ENCODE measurements at regions not wholly inside any gene's neighbourhood (a gene's known extent, or its start where the extent isn't known, plus 50 kb on each side); places are given as distances from the start of the nearest gene placed in this dataset.

DNA sequence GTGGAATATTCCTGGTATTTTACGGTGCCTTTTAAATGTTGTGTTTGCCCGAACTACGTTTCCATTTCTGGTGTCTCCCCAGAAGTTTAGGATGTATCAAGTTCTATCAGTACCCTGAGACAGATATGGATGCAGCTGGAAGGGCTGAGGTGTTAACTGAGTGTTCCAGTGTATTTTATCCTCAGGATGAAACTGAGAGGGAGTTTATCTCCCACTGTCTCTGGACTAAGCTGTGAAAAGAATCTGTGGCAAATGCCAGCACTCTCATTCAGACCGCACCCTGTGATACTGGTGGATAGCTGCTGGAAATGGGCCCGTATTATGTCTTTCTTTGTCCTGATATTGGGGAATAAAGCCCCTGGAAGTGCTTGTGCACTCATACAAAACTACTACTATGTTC is 887.2 kb upstream of the TYRP1 start:
- DNase-seq (ENCODE audit: low spot score), result no peak
- CTCF ChIA-PET, result no interaction called here
- Histone ChIP-seq H3K9me3 (ENCODE audit: low read depth, low read length, poor library complexity, severe bottlenecking) (peaks cover 3% of the 10 kb centered on the region), H3K36me3 (ENCODE audit: insufficient read depth, low read length, poor library complexity, severe bottlenecking) (no peaks in the 10 kb centered on the region), H3K4me3 (ENCODE audit: low read depth, low read length, poor library complexity, severe bottlenecking) (no peak overlapping the region), H3K4me1 (ENCODE audit: insufficient read depth, low read length, poor library complexity, severe bottlenecking) (no peaks in the 10 kb centered on the region), H3K27ac (ENCODE audit: low read depth, low read length, poor library complexity, severe bottlenecking) (no peak overlapping the region), H3K27me3 (replicated peaks; ENCODE audit: insufficient read depth, low read depth, low read length, poor library complexity) (no peaks in the 10 kb centered on the region)
- intact Hi-C loops (cut with micrococcal nuclease; ENCODE audit: unreplicated experiment), result no loop called here
- TF ChIP-seq EZH2 (IDR thresholded peaks at IDR 0.05; ENCODE audit: borderline replicate concordance, low read depth, low read length, poor library complexity, severe bottlenecking), result no peak
- TF ChIP-seq, protein P1, sequence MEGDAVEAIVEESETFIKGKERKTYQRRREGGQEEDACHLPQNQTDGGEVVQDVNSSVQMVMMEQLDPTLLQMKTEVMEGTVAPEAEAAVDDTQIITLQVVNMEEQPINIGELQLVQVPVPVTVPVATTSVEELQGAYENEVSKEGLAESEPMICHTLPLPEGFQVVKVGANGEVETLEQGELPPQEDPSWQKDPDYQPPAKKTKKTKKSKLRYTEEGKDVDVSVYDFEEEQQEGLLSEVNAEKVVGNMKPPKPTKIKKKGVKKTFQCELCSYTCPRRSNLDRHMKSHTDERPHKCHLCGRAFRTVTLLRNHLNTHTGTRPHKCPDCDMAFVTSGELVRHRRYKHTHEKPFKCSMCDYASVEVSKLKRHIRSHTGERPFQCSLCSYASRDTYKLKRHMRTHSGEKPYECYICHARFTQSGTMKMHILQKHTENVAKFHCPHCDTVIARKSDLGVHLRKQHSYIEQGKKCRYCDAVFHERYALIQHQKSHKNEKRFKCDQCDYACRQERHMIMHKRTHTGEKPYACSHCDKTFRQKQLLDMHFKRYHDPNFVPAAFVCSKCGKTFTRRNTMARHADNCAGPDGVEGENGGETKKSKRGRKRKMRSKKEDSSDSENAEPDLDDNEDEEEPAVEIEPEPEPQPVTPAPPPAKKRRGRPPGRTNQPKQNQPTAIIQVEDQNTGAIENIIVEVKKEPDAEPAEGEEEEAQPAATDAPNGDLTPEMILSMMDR (conservative IDR thresholded peaks at IDR 0.05; ENCODE audit: low read depth, low read length), result no peak
- no TSS peak for BruUV-seq (replicated peaks)
- POLR2A ChIA-PET (ENCODE audit: low non-redundant PET), result no interaction called here

DNA sequence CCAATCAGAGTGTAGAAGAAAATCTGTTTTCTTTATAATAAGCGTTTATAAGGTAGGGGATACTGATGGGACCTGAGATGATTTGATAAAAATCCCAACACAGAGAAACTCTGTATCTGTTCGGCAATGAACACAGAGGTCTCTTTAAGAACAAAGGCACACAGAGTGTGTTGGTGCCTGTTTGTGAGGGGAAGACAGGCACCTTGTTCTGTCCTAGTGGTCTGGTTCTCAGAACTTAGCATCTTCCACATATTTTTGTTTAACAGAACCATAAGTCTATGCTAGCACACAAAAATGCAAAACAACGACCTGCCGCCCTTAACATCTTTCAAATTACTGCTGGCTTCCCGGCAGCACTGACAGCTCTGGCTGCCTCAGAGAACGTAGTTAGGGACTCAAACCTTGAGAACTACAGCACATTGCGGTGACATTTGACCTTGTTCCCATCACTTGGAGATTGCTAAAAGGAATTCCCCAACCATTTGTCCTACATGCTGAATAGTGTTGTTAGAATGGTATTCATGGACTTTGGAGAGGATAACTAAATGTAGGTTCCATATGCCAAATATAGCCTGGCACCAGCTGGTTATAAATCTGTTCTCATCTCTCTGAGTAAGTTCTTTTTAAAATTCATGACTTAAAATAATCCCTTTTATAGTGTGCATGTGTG is 871.7 kb upstream of the TYRP1 start:
- H3K4me3 ChIP-seq (ENCODE audit: low read depth, low read length, poor library complexity, severe bottlenecking), result no peak overlapping the region
- peaks cover 7% of the 10 kb centered on the region for H3K4me1 ChIP-seq (ENCODE audit: insufficient read depth, low read length, poor library complexity, severe bottlenecking)
- no TSS peak for BruUV-seq (replicated peaks)
- ChIA-PET CTCF (no interaction called here), POLR2A (ENCODE audit: low non-redundant PET) (no interaction called here)
- intact Hi-C loops (cut with micrococcal nuclease; ENCODE audit: unreplicated experiment), result no loop called here
- DNase-seq (ENCODE audit: low spot score), result no peak
- H3K36me3 ChIP-seq (ENCODE audit: insufficient read depth, low read length, poor library complexity, severe bottlenecking), result no peaks in the 10 kb centered on the region
- H3K9me3 ChIP-seq (ENCODE audit: low read depth, low read length, poor library complexity, severe bottlenecking), result peaks cover 3% of the 10 kb centered on the region
- no peak overlapping the region for H3K27ac ChIP-seq (ENCODE audit: low read depth, low read length, poor library complexity, severe bottlenecking)
- H3K27me3 ChIP-seq (replicated peaks; ENCODE audit: insufficient read depth, low read depth, low read length, poor library complexity), result no peaks in the 10 kb centered on the region
- TF ChIP-seq, protein P1 (conservative IDR thresholded peaks at IDR 0.05; ENCODE audit: low read depth, low read length), result no peak
- TF ChIP-seq EZH2 (IDR thresholded peaks at IDR 0.05; ENCODE audit: borderline replicate concordance, low read depth, low read length, poor library complexity, severe bottlenecking), result no peak

DNA sequence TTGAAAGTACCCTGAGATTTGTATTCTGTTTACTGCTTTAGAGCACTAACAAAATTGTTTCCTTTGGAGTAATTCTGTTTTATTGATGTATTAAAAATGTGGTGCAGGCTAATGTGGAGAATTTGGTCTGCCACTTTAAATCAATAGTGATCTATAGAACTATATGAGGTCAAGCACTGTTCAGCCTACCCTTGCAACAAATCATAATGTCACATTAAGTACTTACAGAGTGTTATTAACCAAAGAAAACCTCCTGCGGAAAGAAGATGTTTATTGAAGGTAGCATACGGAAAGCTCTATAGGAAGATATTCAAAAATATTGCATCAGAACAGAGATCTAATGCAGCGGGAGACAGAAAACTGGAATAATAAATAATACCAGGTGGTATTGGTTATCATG is 865.0 kb upstream of the TYRP1 start:
- H3K9me3 ChIP-seq (ENCODE audit: low read depth, low read length, poor library complexity, severe bottlenecking), result peaks cover 3% of the 10 kb centered on the region
- CTCF ChIA-PET, result no interaction called here
- no peak overlapping the region for H3K4me3 ChIP-seq (ENCODE audit: low read depth, low read length, poor library complexity, severe bottlenecking)
- no peak for TF ChIP-seq EZH2 (IDR thresholded peaks at IDR 0.05; ENCODE audit: borderline replicate concordance, low read depth, low read length, poor library complexity, severe bottlenecking)
- TF ChIP-seq, protein P1 (conservative IDR thresholded peaks at IDR 0.05; ENCODE audit: low read depth, low read length), result no peak
- POLR2A ChIA-PET (ENCODE audit: low non-redundant PET), result interaction anchor here (0.6 kb wide), 1 partner anchor 1787 kb away, joined by 4 read pairs; no protein-coding TSS in a partner anchor
- peaks cover 24% of the 10 kb centered on the region for H3K4me1 ChIP-seq (ENCODE audit: insufficient read depth, low read length, poor library complexity, severe bottlenecking)
- BruUV-seq (replicated peaks), result no TSS peak
- H3K36me3 ChIP-seq (ENCODE audit: insufficient read depth, low read length, poor library complexity, severe bottlenecking), result no peaks in the 10 kb centered on the region
- no peak for DNase-seq (ENCODE audit: low spot score)
- intact Hi-C loops (cut with micrococcal nuclease; ENCODE audit: unreplicated experiment), result no loop called here
- no peak overlapping the region for H3K27ac ChIP-seq (ENCODE audit: low read depth, low read length, poor library complexity, severe bottlenecking)
- no peaks in the 10 kb centered on the region for H3K27me3 ChIP-seq (replicated peaks; ENCODE audit: insufficient read depth, low read depth, low read length, poor library complexity)
